MM.1S (cell line): ENCODE measurements at regions not wholly inside any gene's neighbourhood (a gene's known extent, or its start where the extent isn't known, plus 50 kb on each side); places are given as distances from the start of the nearest gene placed in this dataset.

Experiments used
- DNase-seq: peaks from one replicate; pipeline ENCODE4 v3.0.0-alpha.2; 2015
- H2AFZ ChIP-seq: fragments of 300-600 bp; sonication (generic); 2 replicates; pipeline ENCODE4 v1.6.0; 2016; ENCODE audit warnings: antibody characterized with exemption, low read length
- H3F3A ChIP-seq: fragments of 300-600 bp; sonication (generic); 2 replicates; pipeline ENCODE4 v1.6.1; 2016; ENCODE audit warnings: mild to moderate bottlenecking, antibody characterized with exemption, low read length, moderate library complexity, mixed read lengths; ENCODE audit not compliant: insufficient read depth
- H3K27ac ChIP-seq: fragments of 300-600 bp; sonication (generic); 2 replicates; pipeline ENCODE4 v1.5.1; 2016; ENCODE audit warnings: mild to moderate bottlenecking, low read length
- H3K27me3 ChIP-seq: fragments of 300-600 bp; sonication (generic); replicated peaks from 2 replicates; pipeline ENCODE4 v1.6.0; 2016; ENCODE audit warnings: low read length; ENCODE audit not compliant: insufficient read depth
- H3K36me3 ChIP-seq: fragments of 300-600 bp; sonication (generic); replicated peaks from 2 replicates; pipeline ENCODE4 v1.6.1; 2016; ENCODE audit warnings: mild to moderate bottlenecking, low read length, mixed read lengths; ENCODE audit not compliant: insufficient read depth
- H3K4me1 ChIP-seq: fragments of 300-600 bp; sonication (generic); 2 replicates; pipeline ENCODE4 v1.6.1; 2016; ENCODE audit warnings: low read length, mixed read lengths
- H3K4me2 ChIP-seq: fragments of 300-600 bp; sonication (generic); 2 replicates; pipeline ENCODE4 v1.6.0; 2016; ENCODE audit warnings: low read depth, low read length
- H3K4me3 ChIP-seq: fragments of 300-600 bp; sonication (generic); 2 replicates; pipeline ENCODE4 v1.5.1; 2016; ENCODE audit warnings: low read length, mixed read lengths
- H3K79me2 ChIP-seq: fragments of 300-600 bp; sonication (generic); 2 replicates; pipeline ENCODE4 v1.6.1; 2016; ENCODE audit warnings: mixed run types, low read length, mixed read lengths
- H3K9ac ChIP-seq: fragments of 300-600 bp; sonication (generic); 2 replicates; pipeline ENCODE4 v1.6.1; 2016; ENCODE audit warnings: low read length, mixed read lengths
- H3K9me2 ChIP-seq: fragments of 300-600 bp; sonication (generic); replicated peaks from 2 replicates; pipeline ENCODE4 v1.6.1; 2016; ENCODE audit warnings: mild to moderate bottlenecking, low read length, mixed read lengths; ENCODE audit not compliant: insufficient read depth
- H3K9me3 ChIP-seq: fragments of 300-600 bp; sonication (generic); replicated peaks from 2 replicates; pipeline ENCODE4 v1.6.1; 2016; ENCODE audit warnings: mild to moderate bottlenecking, low read length, mixed read lengths; ENCODE audit not compliant: insufficient read depth
- H4K20me1 ChIP-seq: fragments of 300-600 bp; sonication (generic); 2 replicates; pipeline ENCODE4 v1.6.1; 2016; ENCODE audit warnings: mild to moderate bottlenecking, low read length, moderate library complexity, mixed read lengths; ENCODE audit not compliant: insufficient read depth
- CTCF ChIP-seq: fragments of 300-600 bp; sonication (generic); IDR thresholded peaks from 2 replicates; pipeline ENCODE4 v1.5.1; 2016; ENCODE audit warnings: antibody characterized with exemption, low read length, mixed read lengths
- EZH2 ChIP-seq: fragments of 300-600 bp; sonication (generic); optimal IDR thresholded peaks from 2 replicates; pipeline ENCODE3; 2017; ENCODE audit warnings: low read depth, mild to moderate bottlenecking, antibody characterized with exemption, low read length, mixed read lengths
- EZH2phosphoT487 ChIP-seq: fragments of 300-600 bp; sonication (generic); IDR thresholded peaks from 2 replicates; pipeline ENCODE4 v1.6.1; 2018; ENCODE audit warnings: antibody characterized with exemption, low read length

- H3K4me2 ChIP-seq = no peak overlapping the region
- H3K27ac ChIP-seq = no peak overlapping the region
- TF ChIP-seq CTCF (no peak), EZH2 (no peak), EZH2phosphoT487 (no peak)
- no peak overlapping the region for H2AFZ ChIP-seq
- H3K9me3 ChIP-seq = no peaks in the 10 kb centered on the region
- no peak overlapping the region for H3K4me3 ChIP-seq
- no peaks in the 10 kb centered on the region for H3K4me1 ChIP-seq
- DNase-seq = no peak
- H3F3A ChIP-seq = no peaks in the 10 kb centered on the region
- H3K9me2 ChIP-seq = no peaks in the 10 kb centered on the region
- no peaks in the 10 kb centered on the region for H3K36me3 ChIP-seq
- H3K79me2 ChIP-seq = no peaks in the 10 kb centered on the region
- H3K27me3 ChIP-seq = no peaks in the 10 kb centered on the region
- no peaks in the 10 kb centered on the region for H4K20me1 ChIP-seq
- H3K9ac ChIP-seq = no peak overlapping the region
Measured at GRCh38 chr4:136281307-136281706, 1251.0 kb downstream of the PCDH18 start.

GRCh38 chr4:136277741-136278140, 1254.6 kb downstream of the PCDH18 start:
- no peaks in the 10 kb centered on the region for H3K36me3 ChIP-seq
- no peak overlapping the region for H3K9ac ChIP-seq
- no peak overlapping the region for H3K27ac ChIP-seq
- no peaks in the 10 kb centered on the region for H3K79me2 ChIP-seq
- H3K27me3 ChIP-seq = no peaks in the 10 kb centered on the region
- H3K9me2 ChIP-seq = no peaks in the 10 kb centered on the region
- no peak overlapping the region for H3K4me2 ChIP-seq
- H3K4me3 ChIP-seq = no peak overlapping the region
- H4K20me1 ChIP-seq = no peaks in the 10 kb centered on the region
- no peaks in the 10 kb centered on the region for H3K9me3 ChIP-seq
- no peak for TF ChIP-seq EZH2
- TF ChIP-seq EZH2phosphoT487 = no peak
- TF ChIP-seq CTCF = no peak
- no peaks in the 10 kb centered on the region for H3F3A ChIP-seq
- H2AFZ ChIP-seq = no peak overlapping the region
- no peak for DNase-seq
- H3K4me1 ChIP-seq = no peaks in the 10 kb centered on the region

- H3K27me3 ChIP-seq = no peaks in the 10 kb centered on the region
- TF ChIP-seq EZH2 (no peak), EZH2phosphoT487 (no peak), CTCF (no peak)
- H3K4me2 ChIP-seq = no peak overlapping the region
- H3K4me3 ChIP-seq = no peak overlapping the region
- H3K36me3 ChIP-seq = no peaks in the 10 kb centered on the region
- H3K9me2 ChIP-seq = no peaks in the 10 kb centered on the region
- no peak overlapping the region for H3K27ac ChIP-seq
- no peaks in the 10 kb centered on the region for H3K9me3 ChIP-seq
- H3K79me2 ChIP-seq = no peaks in the 10 kb centered on the region
- no peak overlapping the region for H3K9ac ChIP-seq
- no peak for DNase-seq
- H2AFZ ChIP-seq = no peak overlapping the region
- no peaks in the 10 kb centered on the region for H4K20me1 ChIP-seq
- H3F3A ChIP-seq = no peaks in the 10 kb centered on the region
- H3K4me1 ChIP-seq = no peaks in the 10 kb centered on the region
Measured at GRCh38 chr4:136246876-136247275, 1285.4 kb downstream of the PCDH18 start.
